CD14-positive monocyte (primary cell): ENCODE measurements at regions not wholly inside any gene's neighbourhood (a gene's known extent, or its start where the extent isn't known, plus 50 kb on each side); places are given as distances from the start of the nearest gene placed in this dataset.

Source experiments
- DNase-seq, 3 donors: peaks; one replicate each; pipeline ENCODE4 v3.0.0-alpha.2; 2011 to 2022
- H2AFZ ChIP-seq: 2 replicates; pipeline ENCODE4 v1.6.0; 2012; ENCODE audit warnings: mild to moderate bottlenecking, low read depth, low read length, inconsistent platforms; ENCODE audit not compliant: insufficient read depth, poor library complexity, severe bottlenecking
- H3K27ac ChIP-seq, 2 donors: 1 replicate in 1 of 2; 2 replicates in 1 of 2; pipeline ENCODE4 v1.5.1; 2012 to 2013; ENCODE audit warnings: low read length in 2 of 2, control low read depth in 1 of 2, inconsistent platforms in 1 of 2, low read depth in 1 of 2, mild to moderate bottlenecking in 1 of 2
- H3K27me3 ChIP-seq, 2 donors: one replicate each; pipeline versions ENCODE4 v1.6.0 to v1.6.1; 2011 to 2013; ENCODE audit warnings: low read length in 2 of 2; ENCODE audit not compliant: control insufficient read depth in 2 of 2, insufficient read depth in 2 of 2
- H3K36me3 ChIP-seq, 2 donors: replicated peaks in 1 of 2; 1 replicate in 1 of 2; 2 replicates in 1 of 2; pipeline versions ENCODE4 v1.5.1 to v1.6.1; 2012 to 2013; ENCODE audit warnings: low read length in 2 of 2, control low read depth in 1 of 2, inconsistent platforms in 1 of 2, mild to moderate bottlenecking in 1 of 2; ENCODE audit not compliant: insufficient read depth in 2 of 2, control insufficient read depth in 1 of 2
- H3K4me1 ChIP-seq, 2 donors: 1 replicate in 1 of 2; 2 replicates in 1 of 2; pipeline versions ENCODE4 v1.5.1 to v1.6.1; 2012 to 2013; ENCODE audit warnings: low read length in 2 of 2, control low read depth in 1 of 2, inconsistent platforms in 1 of 2, mild to moderate bottlenecking in 1 of 2, moderate library complexity in 1 of 2; ENCODE audit not compliant: insufficient read depth in 2 of 2, control insufficient read depth in 1 of 2
- H3K4me2 ChIP-seq: replicated peaks from 2 replicates; pipeline ENCODE3; 2012; ENCODE audit warnings: low read length, moderate library complexity, mild to moderate bottlenecking; ENCODE audit not compliant: poor library complexity, severe bottlenecking; ENCODE audit errors: extremely low read depth
- H3K4me3 ChIP-seq, 3 experiments: fragments of 200-600 bp in 1 of 3; sonication (generic) in 1 of 3; replicated peaks in 1 of 3; 1 replicate in 2 of 3; 2 replicates in 1 of 3; pipeline ENCODE4 v1.5.1; 2011 to 2013; ENCODE audit warnings: low read length in 3 of 3, mild to moderate bottlenecking in 3 of 3, control low read depth in 2 of 3, low read depth in 2 of 3, inconsistent platforms in 1 of 3, moderate library complexity in 1 of 3
- H3K79me2 ChIP-seq: 2 replicates; pipeline ENCODE4 v1.6.0; 2012; ENCODE audit warnings: mild to moderate bottlenecking, control low read depth, inconsistent platforms, low read length, moderate library complexity; ENCODE audit not compliant: insufficient read depth
- H3K9ac ChIP-seq: 2 replicates; pipeline ENCODE4 v1.6.0; 2017; ENCODE audit warnings: low read length, mild to moderate bottlenecking; ENCODE audit not compliant: insufficient read depth, poor library complexity, severe bottlenecking
- H3K9me3 ChIP-seq, 2 donors: replicated peaks in 1 of 2; 1 replicate in 1 of 2; 2 replicates in 1 of 2; pipeline versions ENCODE4 v1.5.1 to v1.6.1; 2012 to 2013; ENCODE audit warnings: low read length in 2 of 2, control low read depth in 1 of 2; ENCODE audit not compliant: control insufficient read depth in 1 of 2, insufficient read depth in 1 of 2
- H4K20me1 ChIP-seq: 2 replicates; pipeline ENCODE4 v1.6.0; 2012; ENCODE audit warnings: mild to moderate bottlenecking, low read length, control low read depth, moderate library complexity; ENCODE audit not compliant: insufficient read depth
- H3K27ac Mint-ChIP-seq, 7 donors: one replicate each; pipeline ENCODE4 v1.8.0; 2020; ENCODE audit warnings: mild to moderate bottlenecking in 7 of 7, mixed read lengths in 7 of 7, moderate library complexity in 6 of 7, inconsistent platforms in 2 of 7
- H3K27me3 Mint-ChIP-seq, 3 donors: one replicate each; pipeline ENCODE4 v1.8.0; 2021 to 2022; ENCODE audit warnings: low read depth in 3 of 3, mild to moderate bottlenecking in 3 of 3, mixed read lengths in 3 of 3, moderate library complexity in 3 of 3, inconsistent platforms in 1 of 3
- H3K36me3 Mint-ChIP-seq, 2 donors: one replicate each; pipeline ENCODE4 v1.8.0; 2020; ENCODE audit warnings: mixed read lengths in 2 of 2, inconsistent platforms in 1 of 2, mild to moderate bottlenecking in 1 of 2
- H3K4me1 Mint-ChIP-seq: one replicate; pipeline ENCODE4 v1.8.0; 2020; ENCODE audit warnings: mild to moderate bottlenecking, mixed read lengths
- H3K4me3 Mint-ChIP-seq, 2 donors: one replicate each; pipeline ENCODE4 v1.8.0; 2020; ENCODE audit warnings: mild to moderate bottlenecking in 2 of 2, mixed read lengths in 2 of 2, moderate library complexity in 1 of 2
- H3K9me3 Mint-ChIP-seq, 7 donors: one replicate each; pipeline ENCODE4 v1.8.0; 2020 to 2022; ENCODE audit warnings: mixed read lengths in 7 of 7, mild to moderate bottlenecking in 6 of 7, moderate library complexity in 6 of 7, inconsistent platforms in 2 of 7
- WGBS: methylation state at CpG from one replicate; pipeline ENCODE4 v1.1.5; 2013; ENCODE audit warnings: missing lambda C conversion rate; ENCODE audit not compliant: insufficient coverage; 5-methylcytosine and 5-hydroxymethylcytosine counted together
- intact Hi-C, 2 donors: fragments of 100-400 bp; cut with micrococcal nuclease; formaldehyde crosslinking; loops; one replicate each; pipeline versions ENCODE4 v1.15.0 to v1.15.1; 2023
- TF ChIP-seq, protein P1 (sequence below): fragments of 200-600 bp; IDR thresholded peaks from one replicate; pipeline ENCODE4 v1.8.0; 2022; ENCODE audit warnings: antibody characterized with exemption, mild to moderate bottlenecking

DNA sequence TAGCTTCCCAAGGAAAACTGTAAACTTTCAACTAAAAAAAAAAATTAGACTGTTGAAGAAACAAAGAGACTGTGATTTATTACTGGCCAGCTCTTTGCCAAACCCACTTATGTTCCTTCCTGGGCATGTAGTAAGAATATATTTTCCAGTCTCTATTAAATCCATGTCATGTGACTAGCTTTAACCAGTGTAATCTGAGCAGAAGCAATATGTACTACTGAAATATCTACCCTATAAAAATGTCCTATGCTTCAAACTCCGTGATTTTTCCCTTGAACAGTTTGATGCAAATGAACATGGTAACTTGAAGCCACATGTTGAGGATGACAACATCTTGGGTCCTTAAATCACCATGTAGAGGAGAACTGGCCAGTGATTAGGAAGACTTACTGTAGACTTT is 144.5 kb downstream of the NTMT2 start:
- no peak overlapping the region for H2AFZ ChIP-seq
- H3K4me1 ChIP-seq: no peaks in the 10 kb centered on the region
- Mint-ChIP-seq H3K4me3 (no peak overlapping the region), H3K9me3 (peaks cover 0 to 2% (median 0%) of the 10 kb centered on the region in 7 donors), H3K27ac (no peak overlapping the region), H3K36me3 (no peaks in the 10 kb centered on the region), H3K27me3 (peaks cover 0 to 2% (median 0%) of the 10 kb centered on the region in 3 donors), H3K4me1 (no peaks in the 10 kb centered on the region)
- no peaks in the 10 kb centered on the region for H3K36me3 ChIP-seq
- DNase-seq: no peak
- TF ChIP-seq, protein P1, sequence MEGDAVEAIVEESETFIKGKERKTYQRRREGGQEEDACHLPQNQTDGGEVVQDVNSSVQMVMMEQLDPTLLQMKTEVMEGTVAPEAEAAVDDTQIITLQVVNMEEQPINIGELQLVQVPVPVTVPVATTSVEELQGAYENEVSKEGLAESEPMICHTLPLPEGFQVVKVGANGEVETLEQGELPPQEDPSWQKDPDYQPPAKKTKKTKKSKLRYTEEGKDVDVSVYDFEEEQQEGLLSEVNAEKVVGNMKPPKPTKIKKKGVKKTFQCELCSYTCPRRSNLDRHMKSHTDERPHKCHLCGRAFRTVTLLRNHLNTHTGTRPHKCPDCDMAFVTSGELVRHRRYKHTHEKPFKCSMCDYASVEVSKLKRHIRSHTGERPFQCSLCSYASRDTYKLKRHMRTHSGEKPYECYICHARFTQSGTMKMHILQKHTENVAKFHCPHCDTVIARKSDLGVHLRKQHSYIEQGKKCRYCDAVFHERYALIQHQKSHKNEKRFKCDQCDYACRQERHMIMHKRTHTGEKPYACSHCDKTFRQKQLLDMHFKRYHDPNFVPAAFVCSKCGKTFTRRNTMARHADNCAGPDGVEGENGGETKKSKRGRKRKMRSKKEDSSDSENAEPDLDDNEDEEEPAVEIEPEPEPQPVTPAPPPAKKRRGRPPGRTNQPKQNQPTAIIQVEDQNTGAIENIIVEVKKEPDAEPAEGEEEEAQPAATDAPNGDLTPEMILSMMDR: no peak
- intact Hi-C loops: no loop called here
- no peaks in the 10 kb centered on the region for H3K27me3 ChIP-seq
- H4K20me1 ChIP-seq: no peaks in the 10 kb centered on the region
- no peaks in the 10 kb centered on the region for H3K79me2 ChIP-seq
- no peak overlapping the region for H3K9ac ChIP-seq
- no peak overlapping the region for H3K27ac ChIP-seq
- no peaks in the 10 kb centered on the region for H3K9me3 ChIP-seq
- H3K4me3 ChIP-seq: no peak overlapping the region
- H3K4me2 ChIP-seq: no peak overlapping the region
- no CpG with 5 or more reads among the region's 1 CpG for WGBS

DNA sequence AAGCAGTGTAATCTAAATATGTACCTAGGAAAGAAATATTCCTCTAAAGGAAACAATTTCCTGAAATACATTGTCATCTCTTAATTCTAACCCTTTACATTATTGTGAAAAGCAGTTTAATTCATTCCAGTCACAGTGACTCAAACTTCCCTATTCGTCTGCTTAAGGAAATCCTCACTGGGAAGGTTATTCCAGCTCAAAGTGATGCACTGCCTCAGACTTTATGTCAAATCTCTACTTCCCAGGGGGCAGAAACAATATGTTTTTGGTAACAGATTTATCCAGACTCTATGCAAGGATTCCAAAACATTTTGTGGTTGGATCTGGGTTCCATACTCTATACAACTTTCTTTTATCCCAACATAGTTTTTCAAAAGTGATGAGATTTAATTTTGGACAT is 145.2 kb downstream of the NTMT2 start:
- no peak overlapping the region for H3K27ac Mint-ChIP-seq
- H3K4me1 Mint-ChIP-seq: no peaks in the 10 kb centered on the region
- Histone ChIP-seq H3K27me3 (no peaks in the 10 kb centered on the region), H3K9me3 (no peaks in the 10 kb centered on the region), H4K20me1 (no peaks in the 10 kb centered on the region), H3K4me2 (no peak overlapping the region), H3K4me1 (no peaks in the 10 kb centered on the region), H3K9ac (no peak overlapping the region), H2AFZ (no peak overlapping the region), H3K36me3 (no peaks in the 10 kb centered on the region), H3K4me3 (no peak overlapping the region), H3K79me2 (no peaks in the 10 kb centered on the region), H3K27ac (no peak overlapping the region)
- peaks cover 0 to 2% (median 0%) of the 10 kb centered on the region in 7 donors for H3K9me3 Mint-ChIP-seq
- H3K36me3 Mint-ChIP-seq: no peaks in the 10 kb centered on the region
- no peak for DNase-seq
- peaks cover 0 to 2% (median 0%) of the 10 kb centered on the region in 3 donors for H3K27me3 Mint-ChIP-seq
- TF ChIP-seq, protein P1: no peak
- H3K4me3 Mint-ChIP-seq: no peak overlapping the region
- WGBS: no CpG with 5 or more reads among the region's 1 CpG
- intact Hi-C loops: no loop called here
